SU-DHL-6 (cell line): ENCODE measurements at regions not wholly inside any gene's neighbourhood (a gene's known extent, or its start where the extent isn't known, plus 50 kb on each side); places are given as distances from the start of the nearest gene placed in this dataset.

ENCODE experiments used
- CTCF ChIP-seq: fragments of 200-600 bp; sonication (generic); IDR thresholded peaks from one replicate; pipeline ENCODE4 v1.5.1; 2017; ENCODE audit warnings: antibody characterized with exemption, mild to moderate bottlenecking, low read length, moderate library complexity; ENCODE audit not compliant: insufficient read depth, poor library complexity, severe bottlenecking
- EZH2phosphoT487 ChIP-seq: fragments of 200-600 bp; sonication (generic), shearing (Covaris generic); conservative IDR thresholded peaks from 2 replicates; pipeline ENCODE4 v1.6.1; 2018; ENCODE audit warnings: mild to moderate bottlenecking, antibody characterized with exemption, low read length, moderate library complexity, mixed read lengths

- TF ChIP-seq CTCF, result no peak
- TF ChIP-seq EZH2phosphoT487, result no peak
These were observed 141.8 kb upstream of the CIBAR2 start for GRCh38 chr16:85254051-85254450.
